Neuronal stem cell (in vitro differentiated cells): ENCODE measurements at regions not wholly inside any gene's neighbourhood (a gene's known extent, or its start where the extent isn't known, plus 50 kb on each side); places are given as distances from the start of the nearest gene placed in this dataset.

ENCODE experiments used
- DNase-seq: peaks from one replicate; pipeline ENCODE4 v3.0.0-alpha.2; 2013; ENCODE audit warnings: low spot score
- H2AFZ ChIP-seq: one replicate; pipeline ENCODE4 v1.6.1; 2013; ENCODE audit warnings: mild to moderate bottlenecking, low read length, inconsistent platforms
- H2AK5ac ChIP-seq: 2 replicates; pipeline ENCODE4 v1.6.1; 2013; ENCODE audit warnings: low read depth, mild to moderate bottlenecking, inconsistent platforms, low read length, moderate library complexity, mixed read lengths
- H2BK120ac ChIP-seq: 2 replicates; pipeline ENCODE4 v1.6.1; 2013; ENCODE audit warnings: low read depth, mild to moderate bottlenecking, inconsistent platforms, low read length, moderate library complexity, mixed read lengths
- H2BK12ac ChIP-seq: one replicate; pipeline ENCODE4 v1.6.1; 2013; ENCODE audit warnings: low read length, inconsistent platforms
- H2BK15ac ChIP-seq: 2 replicates; pipeline ENCODE4 v1.6.1; 2013; ENCODE audit warnings: mild to moderate bottlenecking, low read length, inconsistent platforms, mixed read lengths
- H2BK5ac ChIP-seq: one replicate; pipeline ENCODE4 v1.6.1; 2013; ENCODE audit warnings: inconsistent platforms, mild to moderate bottlenecking, low read length, moderate library complexity
- H3K14ac ChIP-seq: one replicate; pipeline ENCODE4 v1.6.1; 2013; ENCODE audit warnings: low read length, inconsistent platforms
- H3K18ac ChIP-seq: 2 replicates; pipeline ENCODE4 v1.6.1; 2013; ENCODE audit warnings: low read length, inconsistent platforms
- H3K23ac ChIP-seq: 2 replicates; pipeline ENCODE4 v1.6.1; 2013; ENCODE audit warnings: low read depth, mild to moderate bottlenecking, mixed read lengths, low read length, inconsistent platforms; ENCODE audit not compliant: poor library complexity
- H3K27ac ChIP-seq: replicated peaks from 3 replicates; pipeline ENCODE4 v1.5.1; 2013; ENCODE audit warnings: low read length, inconsistent platforms
- H3K27me3 ChIP-seq, 3 experiments: 2 replicates each; pipeline ENCODE4 v1.6.1; 2013; ENCODE audit warnings: low read length in 3 of 3, mild to moderate bottlenecking in 2 of 3, inconsistent platforms in 1 of 3, low read depth in 1 of 3, mixed read lengths in 1 of 3, moderate library complexity in 1 of 3; ENCODE audit not compliant: control insufficient read depth in 3 of 3, insufficient read depth in 3 of 3
- H3K36me3 ChIP-seq, 2 donors: replicated peaks in 1 of 2; 2 replicates each; pipeline ENCODE4 v1.6.1; 2013; ENCODE audit warnings: low read length in 2 of 2; ENCODE audit not compliant: control insufficient read depth in 2 of 2, insufficient read depth in 2 of 2
- H3K4ac ChIP-seq: 2 replicates; pipeline ENCODE4 v1.6.1; 2013; ENCODE audit warnings: inconsistent platforms, mild to moderate bottlenecking, low read length, moderate library complexity
- H3K4me1 ChIP-seq, 2 donors: 1 replicate in 1 of 2; 2 replicates in 1 of 2; pipeline ENCODE4 v1.6.1; 2013; ENCODE audit warnings: low read length in 2 of 2, low read depth in 1 of 2; ENCODE audit not compliant: control insufficient read depth in 2 of 2, insufficient read depth in 1 of 2
- H3K4me2 ChIP-seq: one replicate; pipeline ENCODE4 v1.6.1; 2013; ENCODE audit warnings: mild to moderate bottlenecking, low read length, inconsistent platforms; ENCODE audit not compliant: insufficient read depth, poor library complexity, severe bottlenecking
- H3K4me3 ChIP-seq, 2 donors: 2 replicates each; pipeline ENCODE4 v1.5.1; 2013; ENCODE audit warnings: low read length in 2 of 2, mild to moderate bottlenecking in 2 of 2, inconsistent platforms in 1 of 2, moderate library complexity in 1 of 2
- H3K79me1 ChIP-seq: one replicate; pipeline ENCODE4 v1.6.1; 2013; ENCODE audit warnings: low read depth, mild to moderate bottlenecking, inconsistent platforms, low read length, moderate library complexity
- H3K9ac ChIP-seq: one replicate; pipeline ENCODE4 v1.6.1; 2013; ENCODE audit warnings: mild to moderate bottlenecking, low read depth, low read length, inconsistent platforms; ENCODE audit not compliant: poor library complexity
- H3K9me3 ChIP-seq, 2 donors: replicated peaks in 1 of 2; 2 replicates each; pipeline versions ENCODE3 to v1.6.1; 2013; ENCODE audit warnings: low read length in 2 of 2, mild to moderate bottlenecking in 2 of 2, inconsistent platforms in 1 of 2, low read depth in 1 of 2, mixed read lengths in 1 of 2, moderate library complexity in 1 of 2; ENCODE audit not compliant: control insufficient read depth in 2 of 2, insufficient read depth in 1 of 2
- H4K8ac ChIP-seq: one replicate; pipeline ENCODE4 v1.6.1; 2013; ENCODE audit warnings: low read depth, mild to moderate bottlenecking, inconsistent platforms, low read length, moderate library complexity
- H4K91ac ChIP-seq: one replicate; pipeline ENCODE4 v1.6.1; 2013; ENCODE audit warnings: low read length, low read depth, mild to moderate bottlenecking, inconsistent platforms; ENCODE audit not compliant: poor library complexity
- WGBS, 2 donors: extraction: QIAGEN DNeasy Blood & Tissue Kit; methylation state at CpG; one replicate each; pipeline ENCODE4 v1.1.7; 2013; ENCODE audit warnings: missing lambda C conversion rate in 2 of 2, mixed read lengths in 1 of 2; ENCODE audit not compliant: insufficient read length in 2 of 2, insufficient replicate concordance in 1 of 2; ENCODE audit errors: extremely low coverage in 2 of 2; 5-methylcytosine and 5-hydroxymethylcytosine counted together

GRCh38 chr1:30042438-30043147 lies 680.8 kb downstream of the MATN1 start:
- Histone ChIP-seq H3K27ac (no peak overlapping the region), H2BK120ac (no peak overlapping the region), H2AK5ac (no peak overlapping the region), H3K27me3 (no peaks in the 10 kb centered on the region), H3K18ac (peak overlapping the region; percentile 16), H3K9ac (peak overlapping the region; percentile 25), H3K4me2 (no peak overlapping the region), H4K91ac (no peak overlapping the region), H3K23ac (no peak overlapping the region), H3K36me3 (no peaks in the 10 kb centered on the region), H2BK12ac (no peak overlapping the region), H3K4me1 (no peaks in the 10 kb centered on the region), H3K9me3 (peaks cover 0 to 2% of the 10 kb centered on the region in 2 donors), H2BK5ac (no peak overlapping the region), H3K14ac (no peak overlapping the region), H3K4me3 (no peak overlapping the region), H3K79me1 (no peaks in the 10 kb centered on the region), H2BK15ac (no peak overlapping the region), H3K4ac (no peak overlapping the region), H2AFZ (no peak overlapping the region), H4K8ac (no peak overlapping the region)
- WGBS, 2 donors: no CpG with 5 or more reads among the region's 2 CpGs
- DNase-seq: no peak

GRCh38 chr1:30041741-30042437 lies 681.5 kb downstream of the MATN1 start:
- no peak overlapping the region for H3K14ac ChIP-seq
- H3K18ac ChIP-seq: peak overlapping the region; percentile 16
- no CpG with 5 or more reads among the region's 8 CpGs for WGBS, 2 donors
- H2AFZ ChIP-seq: no peak overlapping the region
- H3K4ac ChIP-seq: no peak overlapping the region
- no peaks in the 10 kb centered on the region for H3K4me1 ChIP-seq
- no peak overlapping the region for H2AK5ac ChIP-seq
- no peak overlapping the region for H2BK15ac ChIP-seq
- H3K9ac ChIP-seq: peak overlapping the region; percentile 25
- no peaks in the 10 kb centered on the region for H3K36me3 ChIP-seq
- no peak overlapping the region for H2BK120ac ChIP-seq
- no peak overlapping the region for H4K8ac ChIP-seq
- no peaks in the 10 kb centered on the region for H3K79me1 ChIP-seq
- H4K91ac ChIP-seq: no peak overlapping the region
- H3K4me2 ChIP-seq: no peak overlapping the region
- H2BK12ac ChIP-seq: no peak overlapping the region
- no peaks in the 10 kb centered on the region for H3K27me3 ChIP-seq
- H3K23ac ChIP-seq: no peak overlapping the region
- H2BK5ac ChIP-seq: no peak overlapping the region
- H3K4me3 ChIP-seq: no peak overlapping the region
- peaks cover 0 to 2% of the 10 kb centered on the region in 2 donors for H3K9me3 ChIP-seq
- DNase-seq: no peak
- H3K27ac ChIP-seq: no peak overlapping the region

GRCh38 chr1:30040081-30041019 lies 683.0 kb downstream of the MATN1 start:
- Histone ChIP-seq H2AK5ac (no peak overlapping the region), H3K23ac (no peak overlapping the region), H2BK12ac (no peak overlapping the region), H3K4ac (no peak overlapping the region), H3K18ac (no peak overlapping the region), H2BK5ac (no peak overlapping the region), H3K27me3 (no peaks in the 10 kb centered on the region), H2BK15ac (no peak overlapping the region), H3K4me2 (no peak overlapping the region), H4K91ac (no peak overlapping the region), H3K4me3 (no peak overlapping the region), H4K8ac (no peak overlapping the region), H3K4me1 (no peaks in the 10 kb centered on the region), H3K27ac (no peak overlapping the region), H2AFZ (no peak overlapping the region), H3K9me3 (peaks cover 0 to 2% of the 10 kb centered on the region in 2 donors), H3K79me1 (no peaks in the 10 kb centered on the region), H3K9ac (no peak overlapping the region), H3K36me3 (no peaks in the 10 kb centered on the region), H2BK120ac (no peak overlapping the region), H3K14ac (no peak overlapping the region)
- no CpG with 5 or more reads among the region's 8 CpGs for WGBS, 2 donors
- no peak for DNase-seq
